IPS DF 6.9 (cell line): ENCODE measurements at regions not wholly inside any gene's neighbourhood (a gene's known extent, or its start where the extent isn't known, plus 50 kb on each side); places are given as distances from the start of the nearest gene placed in this dataset.

Experiments used
- DNase-seq: peaks from one replicate; pipeline ENCODE4 v3.0.0-alpha.2; 2013; ENCODE audit warnings: low read depth, low spot score
- H3K27ac ChIP-seq: one replicate; pipeline ENCODE4 v1.5.1; 2013; ENCODE audit warnings: low read length, control low read depth
- H3K27me3 ChIP-seq: 2 replicates; pipeline ENCODE4 v1.6.1; 2013; ENCODE audit warnings: mild to moderate bottlenecking, low read length; ENCODE audit not compliant: control insufficient read depth, insufficient read depth
- H3K36me3 ChIP-seq: 2 replicates; pipeline ENCODE4 v1.6.1; 2013; ENCODE audit warnings: low read length; ENCODE audit not compliant: control insufficient read depth, insufficient read depth
- H3K4me1 ChIP-seq: 2 replicates; pipeline ENCODE4 v1.6.1; 2013; ENCODE audit warnings: low read length; ENCODE audit not compliant: control insufficient read depth, insufficient read depth
- H3K4me3 ChIP-seq: 2 replicates; pipeline ENCODE4 v1.5.1; 2013; ENCODE audit warnings: mild to moderate bottlenecking, low read length
- H3K9me3 ChIP-seq: 2 replicates; pipeline ENCODE4 v1.6.1; 2013; ENCODE audit warnings: low read length, inconsistent platforms; ENCODE audit not compliant: control insufficient read depth, insufficient read depth
- WGBS: extraction: QIAGEN DNeasy Blood & Tissue Kit; methylation state at CpG from one replicate; pipeline ENCODE4 v1.1.7; 2013; ENCODE audit warnings: mixed read lengths, missing lambda C conversion rate; ENCODE audit not compliant: insufficient read length, insufficient coverage; 5-methylcytosine and 5-hydroxymethylcytosine counted together

DNA sequence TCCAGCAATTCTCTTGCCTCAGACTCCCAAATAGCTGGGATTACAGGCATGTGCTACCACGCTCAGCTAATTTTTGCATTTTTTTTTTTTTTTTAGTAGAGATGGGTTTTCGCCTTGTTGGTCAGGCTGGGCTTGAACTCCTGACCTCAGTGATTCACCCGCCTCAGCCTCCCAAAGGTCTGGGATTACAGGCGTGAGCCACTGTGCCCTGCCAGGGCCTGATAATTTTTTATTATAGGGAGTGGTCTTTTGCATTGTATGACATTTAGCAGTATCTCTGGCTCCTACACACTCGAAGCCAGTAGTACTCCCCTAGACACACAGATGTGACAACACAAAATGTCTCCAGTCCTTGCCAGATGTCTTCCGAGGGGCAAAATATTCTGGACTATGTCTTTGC, 124.0 kb downstream of the DKK1 start:
- H3K36me3 ChIP-seq: no peaks in the 10 kb centered on the region
- H3K27ac ChIP-seq: no peak overlapping the region
- no CpG with 5 or more reads among the region's 6 CpGs for WGBS
- H3K4me1 ChIP-seq: no peaks in the 10 kb centered on the region
- no peak for DNase-seq
- no peaks in the 10 kb centered on the region for H3K27me3 ChIP-seq
- no peak overlapping the region for H3K4me3 ChIP-seq
- no peaks in the 10 kb centered on the region for H3K9me3 ChIP-seq

DNA sequence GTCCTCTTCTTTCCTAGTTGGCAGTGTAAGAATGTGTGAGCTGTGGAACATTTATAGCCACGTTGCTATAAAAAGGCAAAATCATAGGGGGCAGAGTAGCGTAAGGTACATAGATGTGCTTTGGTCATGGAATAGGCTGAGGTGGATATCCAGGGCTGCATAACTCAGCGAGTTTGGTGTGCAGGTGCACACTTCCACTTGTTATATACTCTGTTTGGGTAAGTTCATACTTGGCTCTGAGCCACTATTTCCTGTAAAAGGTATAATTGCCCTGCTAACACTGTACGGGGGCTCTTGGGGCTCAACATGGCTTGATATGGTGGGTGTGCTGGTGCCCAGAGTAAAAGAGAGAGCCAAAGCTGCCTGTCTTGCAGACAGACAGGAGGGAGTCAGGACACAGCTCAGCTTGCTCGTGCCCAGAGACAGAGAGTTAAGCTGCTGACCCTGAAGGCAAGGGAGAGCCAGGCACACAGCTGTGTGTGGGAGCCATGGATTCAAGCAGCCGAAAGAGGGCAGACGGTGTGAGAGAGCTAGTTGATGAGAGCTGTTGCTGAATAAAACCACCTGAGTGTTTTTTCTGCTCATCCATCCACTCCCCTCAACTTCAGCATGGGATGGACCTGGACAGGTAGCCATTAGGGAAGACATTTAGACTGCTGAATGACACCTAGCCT, 126.7 kb downstream of the DKK1 start:
- Histone ChIP-seq H3K27ac (no peak overlapping the region), H3K27me3 (no peaks in the 10 kb centered on the region), H3K36me3 (no peaks in the 10 kb centered on the region), H3K4me3 (no peak overlapping the region), H3K4me1 (no peaks in the 10 kb centered on the region), H3K9me3 (no peaks in the 10 kb centered on the region)
- no peak for DNase-seq
- no CpG with 5 or more reads among the region's 7 CpGs for WGBS

DNA sequence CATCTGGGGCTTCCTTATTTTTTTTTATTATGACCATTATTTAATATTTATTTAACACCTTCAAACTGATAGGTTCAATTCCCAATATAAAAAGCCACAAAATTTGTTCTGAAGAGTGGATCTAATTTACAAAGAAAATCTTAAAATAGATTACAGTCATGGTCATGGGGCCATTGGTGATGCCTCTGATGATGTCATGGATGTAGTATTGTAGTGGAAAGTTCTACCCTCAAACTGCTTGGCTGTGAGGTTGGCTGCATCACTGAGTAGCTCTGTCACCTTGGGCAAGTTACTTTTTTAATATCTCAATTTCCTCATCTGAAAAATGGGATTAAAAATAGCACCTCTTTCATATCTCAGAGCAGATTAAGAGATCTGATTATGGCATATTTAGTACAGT, 128.5 kb downstream of the DKK1 start:
- Histone ChIP-seq H3K27ac (no peak overlapping the region), H3K27me3 (no peaks in the 10 kb centered on the region), H3K4me1 (0 out of 2 replicates have a peak, but pooled peaks cover 2% of the 10 kb centered on the region), H3K9me3 (no peaks in the 10 kb centered on the region), H3K4me3 (no peak overlapping the region), H3K36me3 (no peaks in the 10 kb centered on the region)
- no peak for DNase-seq

DNA sequence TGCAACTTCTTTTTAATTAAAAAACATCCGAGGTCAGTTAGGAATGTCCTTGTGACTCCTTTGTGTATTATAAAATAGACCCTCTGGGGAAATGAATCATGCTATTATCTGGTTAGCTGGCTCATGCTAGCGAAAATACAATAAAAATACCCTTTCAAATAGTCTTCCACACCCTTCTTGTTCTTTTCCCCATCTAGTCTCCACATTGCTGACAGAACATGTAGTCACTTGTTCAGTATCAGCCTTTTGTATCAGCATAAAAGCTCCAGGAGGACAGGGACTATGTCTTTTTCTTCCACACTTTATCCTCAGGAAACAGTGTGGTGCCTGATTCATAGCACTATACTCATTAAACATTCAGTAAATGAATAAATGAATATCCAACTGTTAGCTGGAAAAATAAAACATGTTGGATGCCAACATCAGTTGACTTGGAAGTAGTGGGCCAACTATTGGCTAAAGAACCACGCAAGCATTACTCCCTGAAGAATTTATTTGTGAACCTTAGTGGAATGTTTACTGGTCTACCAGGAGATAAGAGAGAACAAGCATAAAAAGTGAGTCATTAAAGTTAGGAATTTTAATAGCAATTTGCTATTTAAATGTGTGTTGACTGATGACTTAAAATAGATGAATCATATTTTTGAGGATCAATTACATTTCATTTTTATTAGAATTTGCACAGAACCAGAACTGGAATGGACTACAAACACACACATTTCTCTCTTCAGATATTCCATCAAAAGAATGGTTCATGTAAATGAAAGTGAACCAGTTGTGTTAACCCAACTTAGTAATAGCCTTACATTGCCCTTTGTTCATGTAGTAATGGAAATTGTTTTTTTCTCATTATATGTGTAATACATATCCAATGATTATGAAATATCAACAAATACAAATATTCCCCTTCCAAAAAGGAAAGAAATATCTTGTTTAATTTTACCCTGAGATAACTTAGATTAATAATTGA, 129.6 kb downstream of the DKK1 start:
- no peak for DNase-seq
- no peak overlapping the region for H3K4me3 ChIP-seq
- 0 out of 2 replicates have a peak, but pooled peaks cover 2% of the 10 kb centered on the region for H3K4me1 ChIP-seq
- no CpG with 5 or more reads among the region's 3 CpGs for WGBS
- H3K27ac ChIP-seq: no peak overlapping the region
- no peaks in the 10 kb centered on the region for H3K36me3 ChIP-seq
- no peaks in the 10 kb centered on the region for H3K9me3 ChIP-seq
- no peaks in the 10 kb centered on the region for H3K27me3 ChIP-seq

DNA sequence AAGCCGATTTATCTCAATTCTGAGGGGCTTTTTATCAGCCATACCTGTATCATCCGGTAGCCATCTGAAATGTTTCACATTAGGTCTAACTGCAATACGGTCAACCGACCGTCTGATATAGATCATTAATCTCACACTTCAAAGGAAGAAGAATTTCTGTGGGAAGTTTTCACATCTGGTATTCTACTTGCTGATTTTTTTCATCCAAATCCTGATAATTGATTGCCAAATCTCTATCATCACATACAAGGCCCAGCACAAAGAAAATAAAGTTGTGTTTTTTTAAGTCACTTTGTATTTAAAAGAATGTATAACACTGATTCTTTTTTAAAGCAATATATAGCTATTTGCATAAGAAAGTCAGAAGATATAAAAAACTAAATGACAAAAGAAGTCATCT, 132.3 kb downstream of the DKK1 start:
- Histone ChIP-seq H3K36me3 (no peaks in the 10 kb centered on the region), H3K9me3 (no peaks in the 10 kb centered on the region), H3K4me3 (no peak overlapping the region), H3K4me1 (0 out of 2 replicates have a peak, but pooled peaks cover 2% of the 10 kb centered on the region), H3K27ac (no peak overlapping the region), H3K27me3 (no peaks in the 10 kb centered on the region)
- no CpG with 5 or more reads among the region's 5 CpGs for WGBS
- no peak for DNase-seq

DNA sequence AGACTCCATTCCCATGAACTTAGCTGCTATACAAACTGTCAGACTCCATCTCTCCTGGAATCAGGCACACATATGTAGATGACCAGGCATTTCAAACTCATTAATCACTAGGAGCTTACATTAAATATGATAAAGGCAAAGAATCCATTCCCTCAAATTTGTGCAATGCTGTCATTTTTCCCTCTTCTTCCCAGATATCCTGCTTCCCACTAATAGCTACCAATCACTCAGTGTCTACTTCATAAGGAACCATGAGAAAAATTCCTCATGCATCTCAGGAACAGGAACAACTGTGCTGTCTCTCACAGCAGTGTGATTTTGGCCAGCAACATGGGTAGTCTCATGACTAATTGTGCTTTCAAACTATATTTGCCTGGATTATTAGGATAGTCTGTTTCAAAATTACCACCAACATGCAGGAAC, 133.9 kb downstream of the DKK1 start:
- no peak for DNase-seq
- Histone ChIP-seq H3K9me3 (no peaks in the 10 kb centered on the region), H3K27me3 (no peaks in the 10 kb centered on the region), H3K4me3 (no peak overlapping the region), H3K4me1 (0 out of 2 replicates have a peak, but pooled peaks cover 2% of the 10 kb centered on the region), H3K27ac (no peak overlapping the region), H3K36me3 (no peaks in the 10 kb centered on the region)

DNA sequence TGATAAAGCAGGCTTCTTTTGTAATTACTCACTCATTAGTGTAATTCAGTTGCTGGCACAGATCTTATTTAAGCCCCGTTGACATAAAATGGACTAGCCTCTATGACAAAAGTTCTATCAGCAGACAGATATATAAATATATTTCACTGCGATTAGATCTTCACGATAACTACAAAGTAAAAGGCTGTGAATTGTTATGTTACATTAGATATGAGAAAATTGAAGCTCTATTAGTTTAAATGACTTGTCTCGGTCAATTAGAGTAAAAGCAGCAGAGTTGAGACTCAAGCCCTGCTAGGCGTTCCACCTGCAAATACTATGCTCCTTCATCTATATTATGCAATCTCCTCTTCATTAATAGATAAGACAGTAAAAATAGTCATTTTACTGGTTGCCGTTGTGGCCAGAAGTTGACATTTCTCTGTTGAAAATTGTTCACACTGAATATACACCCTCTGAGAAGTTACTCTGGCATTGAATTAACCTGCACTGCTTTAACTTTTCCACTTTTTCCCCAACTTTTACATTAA, 136.7 kb downstream of the DKK1 start:
- Histone ChIP-seq H3K4me3 (no peak overlapping the region), H3K9me3 (no peaks in the 10 kb centered on the region), H3K4me1 (peaks cover 2% of the 10 kb centered on the region; the same call in 1 of the 2 replicates), H3K36me3 (no peaks in the 10 kb centered on the region), H3K27ac (no peak overlapping the region), H3K27me3 (no peaks in the 10 kb centered on the region)
- DNase-seq: no peak
- no CpG with 5 or more reads among the region's 6 CpGs for WGBS

DNA sequence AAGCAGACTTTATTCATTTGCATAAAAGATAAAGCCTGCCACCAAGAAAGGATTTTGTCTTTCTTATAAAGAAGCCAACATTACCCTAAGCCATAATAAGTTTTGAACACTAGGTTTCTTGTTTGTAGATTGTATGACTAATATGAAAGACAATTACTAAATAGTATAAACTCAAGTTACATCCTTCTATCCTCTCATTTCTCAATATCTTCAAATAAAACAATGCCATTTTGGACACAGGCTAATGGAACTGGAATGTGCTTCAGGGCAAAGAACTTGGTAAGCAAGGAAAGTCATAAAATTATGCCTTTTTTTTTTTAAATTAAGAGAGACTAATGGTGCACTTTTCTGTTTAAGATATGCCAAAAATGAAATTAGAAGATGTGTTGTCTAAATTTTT, 137.7 kb downstream of the DKK1 start:
- Histone ChIP-seq H3K9me3 (no peaks in the 10 kb centered on the region), H3K36me3 (no peaks in the 10 kb centered on the region), H3K4me3 (no peak overlapping the region), H3K27me3 (no peaks in the 10 kb centered on the region), H3K4me1 (no peaks in the 10 kb centered on the region; the same call in 1 of the 2 replicates), H3K27ac (no peak overlapping the region)
- no peak for DNase-seq

DNA sequence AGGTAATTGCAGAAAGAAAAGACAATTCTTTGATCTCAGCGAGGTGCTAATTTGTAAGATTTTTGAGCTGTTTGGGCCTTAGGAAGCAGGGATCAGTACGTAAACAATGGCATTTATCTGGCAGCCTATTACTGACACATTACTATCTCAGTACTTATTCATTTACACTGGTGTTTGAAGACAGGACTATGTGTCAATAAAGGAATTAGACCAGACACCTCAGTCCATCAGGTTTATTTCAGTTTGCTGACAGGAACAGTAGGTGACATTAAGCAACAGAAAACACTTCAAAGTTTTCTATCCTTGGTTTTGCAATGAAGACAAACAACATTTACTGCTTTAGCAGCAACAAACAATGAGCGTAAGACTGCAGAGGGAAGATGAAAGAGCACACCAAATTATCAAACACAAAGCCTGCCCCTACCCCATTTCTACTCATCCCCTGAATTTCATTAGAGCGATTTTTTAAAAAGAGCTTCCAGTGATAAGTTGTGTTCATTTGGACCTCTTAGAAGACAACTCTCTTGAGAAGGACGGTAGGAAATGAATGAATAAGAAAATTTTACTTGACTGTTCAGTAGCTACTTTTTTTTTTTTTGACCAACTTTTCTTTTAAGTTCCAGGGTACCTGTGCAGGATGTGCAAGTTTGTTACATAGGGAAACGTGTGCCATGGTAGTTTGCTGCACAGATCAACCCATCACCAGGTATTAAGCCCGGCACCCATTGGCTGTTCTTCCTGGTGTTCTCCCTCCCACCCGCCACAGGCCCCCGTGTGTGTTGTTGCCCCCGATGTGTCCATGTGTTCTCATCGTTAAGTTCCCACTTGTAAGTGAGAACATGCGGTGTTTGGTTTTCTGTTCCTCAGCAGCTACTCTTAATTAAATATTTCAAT, 138.8 kb downstream of the DKK1 start:
- no peaks in the 10 kb centered on the region for H3K27me3 ChIP-seq
- no CpG with 5 or more reads among the region's 12 CpGs for WGBS
- no peaks in the 10 kb centered on the region for H3K36me3 ChIP-seq
- H3K27ac ChIP-seq: no peak overlapping the region
- H3K4me1 ChIP-seq: no peaks in the 10 kb centered on the region; the same call in 1 of the 2 replicates
- no peak overlapping the region for H3K4me3 ChIP-seq
- H3K9me3 ChIP-seq: no peaks in the 10 kb centered on the region
- DNase-seq: no peak

DNA sequence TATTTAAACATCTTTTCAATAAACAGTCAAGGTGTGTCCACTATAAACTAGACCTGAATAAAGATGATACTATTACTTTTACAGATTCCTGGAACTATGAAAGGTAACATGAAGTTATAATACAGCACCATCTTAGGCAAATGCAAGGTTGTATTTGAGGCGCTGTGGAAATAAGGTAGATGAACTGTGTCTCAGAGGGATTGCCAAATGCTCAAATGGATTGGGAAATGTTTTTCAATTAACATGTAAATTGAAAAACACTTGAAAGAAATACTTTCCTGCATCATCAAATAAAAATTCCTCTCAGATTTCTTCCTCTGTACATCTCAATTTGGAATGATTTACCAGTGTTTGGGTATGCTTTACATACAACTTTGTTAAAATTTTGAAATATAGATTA, 139.4 kb downstream of the DKK1 start:
- Histone ChIP-seq H3K4me1 (no peaks in the 10 kb centered on the region; the same call in 1 of the 2 replicates), H3K4me3 (no peak overlapping the region), H3K9me3 (no peaks in the 10 kb centered on the region), H3K36me3 (no peaks in the 10 kb centered on the region), H3K27me3 (no peaks in the 10 kb centered on the region), H3K27ac (no peak overlapping the region)
- WGBS: no CpG with 5 or more reads among the region's 1 CpG
- no peak for DNase-seq
